HEK293T (cell line): ENCODE measurements at regions not wholly inside any gene's neighbourhood (a gene's known extent, or its start where the extent isn't known, plus 50 kb on each side); places are given as distances from the start of the nearest gene placed in this dataset.

Experiments
- CTCF ChIA-PET: fragments of 350-600 bp; formaldehyde crosslinking; extraction: SDS; loops from one replicate; lab custom pipeline; 2021; ENCODE audit warnings: antibody characterized with exemption, inconsistent platforms; lab: Yijun Ruan, JAX
- POLR2A ChIA-PET: fragments of 350-600 bp; formaldehyde crosslinking; extraction: SDS; loops from one replicate; lab custom pipeline; 2020; ENCODE audit warnings: antibody characterized with exemption, inconsistent platforms; lab: Yijun Ruan, JAX
- DNase-seq: peaks from one replicate; pipeline ENCODE4 v3.0.0; 2012; ENCODE audit warnings: mixed read lengths; ENCODE audit errors: extremely low spot score
- ARNT ChIP-seq: fragments of 450-650 bp; IDR thresholded peaks from 2 replicates; pipeline ENCODE4 v1.6.1; 2017; ENCODE audit warnings: mild to moderate bottlenecking
- BHLHE40 ChIP-seq: fragments of 450-650 bp; IDR thresholded peaks from 2 replicates; pipeline ENCODE4 v1.6.1; 2016; ENCODE audit warnings: mild to moderate bottlenecking, moderate library complexity, borderline replicate concordance
- CTBP1 ChIP-seq: fragments of 450-650 bp; IDR thresholded peaks from 2 replicates; pipeline ENCODE4 v1.6.1; 2016; ENCODE audit warnings: borderline replicate concordance
- ELF4 ChIP-seq: fragments of 450-650 bp; IDR thresholded peaks from 2 replicates; pipeline ENCODE4 v1.6.1; 2017; ENCODE audit warnings: antibody characterized with exemption
- FOXA1 ChIP-seq: fragments of 450-650 bp; IDR thresholded peaks from 2 replicates; pipeline ENCODE4 v1.6.1; 2016; ENCODE audit warnings: mild to moderate bottlenecking
- FOXK2 ChIP-seq: fragments of 450-650 bp; IDR thresholded peaks from 2 replicates; pipeline ENCODE4 v1.6.1; 2016; ENCODE audit warnings: mild to moderate bottlenecking
- FOXM1 ChIP-seq: fragments of 450-650 bp; IDR thresholded peaks from 2 replicates; pipeline ENCODE4 v1.6.1; 2017; ENCODE audit warnings: mild to moderate bottlenecking, borderline replicate concordance
- HDGF ChIP-seq: fragments of 450-650 bp; IDR thresholded peaks from 2 replicates; pipeline ENCODE4 v1.6.1; 2017; ENCODE audit warnings: antibody characterized with exemption, borderline replicate concordance
- L3MBTL2 ChIP-seq: fragments of 450-650 bp; conservative IDR thresholded peaks from 2 replicates; pipeline ENCODE4 v1.6.1; 2016; ENCODE audit warnings: mild to moderate bottlenecking
- LEF1 ChIP-seq: fragments of 450-650 bp; IDR thresholded peaks from 2 replicates; pipeline ENCODE4 v1.6.1; 2017; ENCODE audit warnings: mild to moderate bottlenecking, borderline replicate concordance
- NFRKB ChIP-seq: fragments of 450-650 bp; IDR thresholded peaks from 2 replicates; pipeline ENCODE4 v1.6.1; 2016; ENCODE audit warnings: mild to moderate bottlenecking, moderate library complexity
- SP1 ChIP-seq: fragments of 450-650 bp; IDR thresholded peaks from 2 replicates; pipeline ENCODE4 v1.6.1; 2017
- SUZ12 ChIP-seq: fragments of 450-650 bp; IDR thresholded peaks from 2 replicates; pipeline ENCODE4 v1.6.1; 2016; ENCODE audit warnings: mild to moderate bottlenecking
- TARDBP ChIP-seq: fragments of 450-650 bp; IDR thresholded peaks from 2 replicates; pipeline ENCODE4 v1.6.1; 2016
- ZNF384 ChIP-seq: fragments of 450-650 bp; IDR thresholded peaks from 2 replicates; pipeline ENCODE4 v1.6.1; 2016
- TF ChIP-seq, protein P1 (sequence below): fragments of 450-650 bp; IDR thresholded peaks from 2 replicates; pipeline ENCODE4 v1.6.1; 2016

DNA sequence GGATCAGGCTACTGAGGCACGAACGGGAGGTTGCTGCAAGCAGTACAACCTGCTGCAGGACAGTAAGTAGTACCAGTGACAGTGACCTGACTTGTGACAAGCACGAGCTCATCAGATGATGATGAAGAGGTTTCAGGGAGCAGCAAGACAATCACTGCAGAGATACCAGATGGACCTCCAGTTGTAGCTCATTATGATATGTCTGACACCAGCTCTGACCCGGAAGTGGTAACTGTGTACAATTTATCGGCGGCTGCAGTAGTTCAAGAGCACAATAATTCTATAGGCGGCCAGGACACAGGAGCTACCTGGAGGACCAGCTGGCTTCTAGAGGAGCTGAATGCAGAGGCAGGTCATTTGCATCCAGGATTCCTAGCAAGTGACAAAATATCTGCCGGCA lies 64.0 kb upstream of the GULP1 start:
- no peak for TF ChIP-seq SUZ12
- no peak for DNase-seq
- ChIA-PET POLR2A (no interaction called here), CTCF (interaction anchor here (0.6 kb wide), 1 partner anchor 749 kb away, joined by 3 read pairs; no protein-coding TSS in a partner anchor)

DNA sequence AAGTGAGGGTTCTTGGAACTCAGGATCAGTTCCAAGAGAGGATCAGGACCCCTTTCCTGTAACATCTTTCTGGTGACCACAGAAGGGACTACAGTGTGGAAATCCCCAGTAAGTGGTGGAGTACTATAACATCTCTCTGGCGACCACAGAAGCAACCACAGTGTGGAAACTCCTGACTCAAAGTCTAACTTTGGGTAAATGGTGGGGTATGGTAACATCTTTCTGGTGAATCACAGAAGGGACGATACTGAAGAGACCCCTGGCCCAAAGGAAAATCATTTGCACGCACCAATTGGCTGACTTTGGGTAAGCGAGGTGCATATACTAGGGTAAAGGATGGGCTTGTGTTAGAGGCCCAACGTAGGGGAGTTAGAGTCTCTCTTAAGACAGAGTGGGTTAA lies 56.3 kb upstream of the GULP1 start:
- ChIA-PET POLR2A (no interaction called here), CTCF (no interaction called here)
- TF ChIP-seq, protein P1, sequence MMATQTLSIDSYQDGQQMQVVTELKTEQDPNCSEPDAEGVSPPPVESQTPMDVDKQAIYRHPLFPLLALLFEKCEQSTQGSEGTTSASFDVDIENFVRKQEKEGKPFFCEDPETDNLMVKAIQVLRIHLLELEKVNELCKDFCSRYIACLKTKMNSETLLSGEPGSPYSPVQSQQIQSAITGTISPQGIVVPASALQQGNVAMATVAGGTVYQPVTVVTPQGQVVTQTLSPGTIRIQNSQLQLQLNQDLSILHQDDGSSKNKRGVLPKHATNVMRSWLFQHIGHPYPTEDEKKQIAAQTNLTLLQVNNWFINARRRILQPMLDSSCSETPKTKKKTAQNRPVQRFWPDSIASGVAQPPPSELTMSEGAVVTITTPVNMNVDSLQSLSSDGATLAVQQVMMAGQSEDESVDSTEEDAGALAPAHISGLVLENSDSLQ: no peak
- TF ChIP-seq NFRKB (no peak), ZNF384 (no peak), FOXA1 (no peak), HDGF (no peak), ARNT (no peak), TARDBP (no peak), ELF4 (no peak), BHLHE40 (no peak), LEF1 (no peak), FOXM1 (no peak), L3MBTL2 (no peak), SUZ12 (no peak), FOXK2 (no peak), CTBP1 (no peak), SP1 (no peak)
- no peak for DNase-seq

DNA sequence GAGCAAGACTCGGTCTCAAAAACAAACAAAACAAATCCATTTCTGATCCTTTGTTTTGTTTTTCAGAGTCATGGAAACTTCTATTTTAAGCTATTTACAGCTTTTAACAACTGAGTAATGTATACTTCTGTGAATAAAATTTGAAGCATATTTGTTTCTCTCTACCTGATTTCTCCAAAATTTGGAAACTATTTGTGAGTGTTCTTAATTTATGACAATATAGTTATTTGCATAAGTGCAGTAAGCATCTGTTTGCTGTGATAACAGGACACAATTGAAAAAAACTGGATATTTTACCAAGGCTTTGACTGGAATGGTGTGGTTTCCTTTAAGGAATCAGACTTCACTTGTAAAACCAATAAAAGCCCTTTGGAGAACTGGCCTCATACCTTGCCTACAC lies 53.3 kb upstream of the GULP1 start:
- ChIA-PET CTCF (no interaction called here), POLR2A (no interaction called here)
- no peak for DNase-seq
- TF ChIP-seq HDGF (no peak), SP1 (no peak), FOXA1 (no peak), BHLHE40 (no peak), TARDBP (no peak), SUZ12 (no peak), FOXK2 (no peak), ELF4 (no peak), CTBP1 (no peak), ARNT (no peak), ZNF384 (no peak), FOXM1 (no peak), L3MBTL2 (no peak)
- TF ChIP-seq, protein P1: no peak
